ENCODE measurements at regions not wholly inside any gene's neighbourhood (a gene's known extent, or its start where the extent isn't known, plus 50 kb on each side); places are given as distances from the start of the nearest gene placed in this dataset.

DNA sequence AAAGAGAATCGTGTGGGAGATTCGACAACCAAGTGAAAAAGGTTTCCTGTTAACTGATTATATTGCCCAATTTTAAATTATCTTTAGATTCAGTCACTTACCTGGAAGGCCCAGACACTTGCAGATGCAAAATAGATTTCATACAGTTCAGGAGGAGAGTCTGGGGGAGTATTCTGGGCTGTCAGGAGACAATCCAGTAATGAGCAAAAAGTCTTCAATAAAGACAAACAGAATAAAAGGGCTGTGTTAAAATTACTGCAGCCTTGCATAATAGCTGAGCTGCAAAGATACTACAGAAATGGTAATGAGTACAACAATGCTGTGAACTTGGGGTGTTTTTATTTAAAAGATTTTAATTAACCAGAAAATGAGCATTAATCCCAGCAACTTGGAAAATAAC lies 303.6 kb downstream of the SP3 start:
- no peak overlapping the region for H3K4me3 ChIP-seq (ENCODE audit: low read depth, low read length)
- TF ChIP-seq, protein P1, sequence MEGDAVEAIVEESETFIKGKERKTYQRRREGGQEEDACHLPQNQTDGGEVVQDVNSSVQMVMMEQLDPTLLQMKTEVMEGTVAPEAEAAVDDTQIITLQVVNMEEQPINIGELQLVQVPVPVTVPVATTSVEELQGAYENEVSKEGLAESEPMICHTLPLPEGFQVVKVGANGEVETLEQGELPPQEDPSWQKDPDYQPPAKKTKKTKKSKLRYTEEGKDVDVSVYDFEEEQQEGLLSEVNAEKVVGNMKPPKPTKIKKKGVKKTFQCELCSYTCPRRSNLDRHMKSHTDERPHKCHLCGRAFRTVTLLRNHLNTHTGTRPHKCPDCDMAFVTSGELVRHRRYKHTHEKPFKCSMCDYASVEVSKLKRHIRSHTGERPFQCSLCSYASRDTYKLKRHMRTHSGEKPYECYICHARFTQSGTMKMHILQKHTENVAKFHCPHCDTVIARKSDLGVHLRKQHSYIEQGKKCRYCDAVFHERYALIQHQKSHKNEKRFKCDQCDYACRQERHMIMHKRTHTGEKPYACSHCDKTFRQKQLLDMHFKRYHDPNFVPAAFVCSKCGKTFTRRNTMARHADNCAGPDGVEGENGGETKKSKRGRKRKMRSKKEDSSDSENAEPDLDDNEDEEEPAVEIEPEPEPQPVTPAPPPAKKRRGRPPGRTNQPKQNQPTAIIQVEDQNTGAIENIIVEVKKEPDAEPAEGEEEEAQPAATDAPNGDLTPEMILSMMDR (IDR thresholded peaks at IDR 0.05; ENCODE audit: low read depth, low read length): no peak

DNA sequence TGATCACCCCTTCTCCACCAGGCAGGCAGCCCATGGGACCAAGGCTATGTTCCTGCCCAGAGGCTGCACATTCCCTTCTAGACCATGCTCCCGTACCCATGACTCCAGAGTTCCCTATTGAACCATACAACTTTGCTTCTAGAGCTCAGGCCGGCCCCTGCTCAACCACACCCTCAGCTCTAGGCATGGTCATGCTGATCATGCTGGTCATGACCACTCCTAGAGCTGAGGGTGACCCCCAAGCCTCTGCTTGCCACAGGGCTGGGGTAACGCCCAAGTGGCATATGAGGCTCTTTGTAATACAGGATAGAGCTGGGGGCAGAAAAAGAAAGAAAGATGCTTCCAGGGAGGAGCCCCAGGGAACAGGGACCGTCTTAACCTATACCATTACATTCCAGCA lies 301.8 kb downstream of the SP3 start:
- H3K4me3 ChIP-seq (ENCODE audit: low read depth, low read length): no peak overlapping the region
- TF ChIP-seq, protein P1 (IDR thresholded peaks at IDR 0.05; ENCODE audit: low read depth, low read length): no peak

DNA sequence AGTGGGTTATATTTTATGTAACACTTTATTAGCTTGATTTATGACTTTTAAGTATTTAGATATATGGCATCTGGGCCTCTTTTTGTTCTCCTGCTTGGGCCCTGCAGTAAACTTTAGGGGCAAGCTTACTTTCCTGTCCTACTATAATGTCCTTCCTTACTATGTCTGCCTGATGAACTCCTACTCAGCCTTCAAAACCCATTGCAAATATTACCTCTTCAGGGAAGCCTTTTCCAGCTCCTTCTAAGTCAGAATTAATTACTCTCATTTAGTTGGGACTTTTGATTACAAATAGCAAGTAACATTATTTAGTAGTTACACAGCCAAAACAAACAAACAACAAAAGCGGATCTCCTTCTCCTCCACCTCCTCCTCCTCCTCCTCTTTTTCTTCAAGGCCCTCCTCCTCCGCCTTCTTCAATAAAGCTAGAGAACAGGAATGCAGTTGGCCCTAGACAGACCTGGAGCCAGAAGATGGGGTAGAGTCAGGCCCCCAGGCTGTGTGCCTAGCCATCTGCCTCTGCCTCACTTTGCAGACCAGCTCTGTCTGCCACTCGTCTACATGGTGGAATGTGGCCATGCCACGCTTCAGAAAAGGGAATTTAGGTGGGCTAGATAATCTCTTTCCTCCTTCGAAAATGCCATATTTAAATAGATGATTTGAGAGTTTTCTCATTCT lies 301.2 kb downstream of the SP3 start:
- TF ChIP-seq, protein P1 (IDR thresholded peaks at IDR 0.05; ENCODE audit: low read depth, low read length): no peak
- no peak overlapping the region for H3K4me3 ChIP-seq (ENCODE audit: low read depth, low read length)

DNA sequence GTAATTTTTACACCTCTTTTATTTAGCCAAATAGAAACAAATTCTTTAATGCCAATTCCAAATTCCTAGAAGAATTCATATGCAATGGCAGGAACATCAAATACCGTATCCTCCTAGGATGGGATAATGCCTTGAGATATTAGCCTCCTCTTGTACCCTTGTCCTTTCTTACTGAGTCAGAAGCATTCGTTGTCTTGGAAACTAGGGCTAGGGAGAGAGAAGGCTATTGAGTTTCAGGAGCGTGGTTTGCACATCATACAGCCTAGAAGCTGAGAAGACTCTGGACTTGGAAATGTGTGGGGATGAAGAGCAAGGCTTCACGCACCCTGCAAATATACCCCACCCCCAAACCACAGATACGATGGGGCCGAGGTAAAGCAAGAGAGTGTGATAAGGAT lies 300.7 kb downstream of the SP3 start:
- TF ChIP-seq, protein P1 (IDR thresholded peaks at IDR 0.05; ENCODE audit: low read depth, low read length): no peak

GRCh38 chr2:173666171-173666888 lies 298.8 kb downstream of the SP3 start:
- no peak overlapping the region for H3K4me3 ChIP-seq (ENCODE audit: low read depth, low read length)
- TF ChIP-seq, protein P1 (IDR thresholded peaks at IDR 0.05; ENCODE audit: low read depth, low read length): no peak

More for the DNA sequence above, 300.7 kb downstream of the SP3 start:
- no peak overlapping the region for H3K4me3 ChIP-seq (ENCODE audit: low read depth, low read length)

GRCh38 chr2:173667014-173667413 lies 298.2 kb downstream of the SP3 start:
- TF ChIP-seq, protein P1 (IDR thresholded peaks at IDR 0.05; ENCODE audit: low read depth, low read length): no peak
- H3K4me3 ChIP-seq (ENCODE audit: low read depth, low read length): no peak overlapping the region

DNA sequence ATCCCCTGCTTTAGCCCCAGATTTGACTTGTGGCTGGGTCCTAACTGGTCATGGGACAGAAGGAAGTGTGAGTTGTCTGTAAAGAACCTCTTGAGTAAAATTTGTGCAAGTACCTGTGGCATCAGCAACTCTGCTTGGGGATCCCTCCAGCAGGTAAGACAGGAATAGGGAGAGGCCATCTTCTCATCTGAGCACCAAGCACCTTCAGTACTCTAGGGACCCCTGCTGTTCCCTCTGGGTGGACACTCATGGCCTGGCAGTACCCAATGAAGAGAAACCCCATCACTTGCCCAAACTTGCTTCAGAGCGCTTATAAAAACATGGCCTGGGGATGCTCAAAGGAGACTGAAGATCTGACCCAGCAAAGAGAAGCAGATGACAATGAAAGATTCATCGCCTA lies 297.8 kb downstream of the SP3 start:
- TF ChIP-seq, protein P1 (IDR thresholded peaks at IDR 0.05; ENCODE audit: low read depth, low read length): peak; percentile 27
- no peak overlapping the region for H3K4me3 ChIP-seq (ENCODE audit: low read depth, low read length)

All from WI38 (cell line).